ENCODE measurements at regions not wholly inside any gene's neighbourhood (a gene's known extent, or its start where the extent isn't known, plus 50 kb on each side); places are given as distances from the start of the nearest gene placed in this dataset.

- no peak overlapping the region for H3K4me3 ChIP-seq
- ATAC-seq (no peak), DNase-seq (no peak)
- intact Hi-C loops (cut with DNase I): no loop called here
- no peaks in the 10 kb centered on the region for H3K27me3 ChIP-seq (ENCODE audit: insufficient read depth in 3 of 3, low read length in 2 of 3)
- TF ChIP-seq, protein P1, sequence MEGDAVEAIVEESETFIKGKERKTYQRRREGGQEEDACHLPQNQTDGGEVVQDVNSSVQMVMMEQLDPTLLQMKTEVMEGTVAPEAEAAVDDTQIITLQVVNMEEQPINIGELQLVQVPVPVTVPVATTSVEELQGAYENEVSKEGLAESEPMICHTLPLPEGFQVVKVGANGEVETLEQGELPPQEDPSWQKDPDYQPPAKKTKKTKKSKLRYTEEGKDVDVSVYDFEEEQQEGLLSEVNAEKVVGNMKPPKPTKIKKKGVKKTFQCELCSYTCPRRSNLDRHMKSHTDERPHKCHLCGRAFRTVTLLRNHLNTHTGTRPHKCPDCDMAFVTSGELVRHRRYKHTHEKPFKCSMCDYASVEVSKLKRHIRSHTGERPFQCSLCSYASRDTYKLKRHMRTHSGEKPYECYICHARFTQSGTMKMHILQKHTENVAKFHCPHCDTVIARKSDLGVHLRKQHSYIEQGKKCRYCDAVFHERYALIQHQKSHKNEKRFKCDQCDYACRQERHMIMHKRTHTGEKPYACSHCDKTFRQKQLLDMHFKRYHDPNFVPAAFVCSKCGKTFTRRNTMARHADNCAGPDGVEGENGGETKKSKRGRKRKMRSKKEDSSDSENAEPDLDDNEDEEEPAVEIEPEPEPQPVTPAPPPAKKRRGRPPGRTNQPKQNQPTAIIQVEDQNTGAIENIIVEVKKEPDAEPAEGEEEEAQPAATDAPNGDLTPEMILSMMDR (IDR thresholded peaks at IDR 0.05): no peak
- 72 to 76% (median 74%) methylated on average over 7 of the region's 7 CpGs for WGBS, 3 donors
- no peaks in the 10 kb centered on the region for H3K9me3 ChIP-seq
- peaks cover 16% of the 10 kb centered on the region for H3K4me1 ChIP-seq
- no peaks in the 10 kb centered on the region for H3K36me3 ChIP-seq (ENCODE audit: insufficient read depth in 1 of 2, low read depth in 1 of 2)
- H3K27ac ChIP-seq: no peak overlapping the region
Measured at GRCh38 chr2:120953066-120953756, 217.5 kb downstream of the GLI2 start.

DNA sequence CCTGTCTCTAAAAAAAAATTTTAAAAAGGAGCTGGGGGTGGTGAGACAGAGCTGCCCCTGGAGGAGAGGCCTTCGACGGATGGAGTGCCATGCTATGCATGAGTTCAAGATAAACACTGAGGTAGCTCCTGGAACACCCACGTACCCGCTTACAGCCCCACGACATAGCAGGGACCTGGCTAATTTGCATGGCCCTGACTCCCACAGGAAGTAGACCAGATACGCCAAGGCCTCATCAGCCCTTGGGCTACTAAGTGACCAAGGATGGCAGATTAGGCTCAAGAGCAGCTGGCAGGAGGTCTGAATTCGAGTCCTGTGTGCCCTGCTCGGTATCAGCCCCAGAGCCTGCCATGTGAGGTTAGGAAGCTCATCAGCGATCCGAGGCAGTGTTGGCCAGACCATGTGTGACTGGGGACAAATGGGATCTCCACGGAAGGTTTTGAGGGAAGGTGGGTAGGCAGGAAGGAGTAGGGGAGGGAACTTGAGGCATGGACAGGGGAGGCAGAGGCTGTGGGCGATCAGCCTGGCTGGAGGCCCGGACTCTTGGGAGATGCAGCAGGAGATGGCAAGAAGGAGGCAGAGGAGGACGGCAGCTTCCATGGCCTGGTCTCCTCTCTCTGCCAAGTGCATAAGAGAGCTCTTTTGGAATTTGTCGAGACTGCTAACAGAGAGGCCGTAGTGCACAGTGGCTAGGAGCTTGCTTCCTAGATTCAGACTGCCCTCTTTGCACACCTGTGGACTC is 218.3 kb downstream of the GLI2 start:
- intact Hi-C loops (cut with DNase I): no loop called here
- Histone ChIP-seq H3K36me3 (ENCODE audit: insufficient read depth in 1 of 2, low read depth in 1 of 2) (no peaks in the 10 kb centered on the region), H3K27me3 (ENCODE audit: insufficient read depth in 3 of 3, low read length in 2 of 3) (no peaks in the 10 kb centered on the region), H3K27ac (no peak overlapping the region), H3K4me1 (peaks cover 9% of the 10 kb centered on the region), H3K9me3 (no peaks in the 10 kb centered on the region), H3K4me3 (no peak overlapping the region)
- DNase-seq (no peak), ATAC-seq (no peak)
- 90 to 91% (median 91%) methylated on average over 15 to 16 of the region's 16 CpGs for WGBS, 3 donors
- TF ChIP-seq, protein P1 (IDR thresholded peaks at IDR 0.05): no peak

DNA sequence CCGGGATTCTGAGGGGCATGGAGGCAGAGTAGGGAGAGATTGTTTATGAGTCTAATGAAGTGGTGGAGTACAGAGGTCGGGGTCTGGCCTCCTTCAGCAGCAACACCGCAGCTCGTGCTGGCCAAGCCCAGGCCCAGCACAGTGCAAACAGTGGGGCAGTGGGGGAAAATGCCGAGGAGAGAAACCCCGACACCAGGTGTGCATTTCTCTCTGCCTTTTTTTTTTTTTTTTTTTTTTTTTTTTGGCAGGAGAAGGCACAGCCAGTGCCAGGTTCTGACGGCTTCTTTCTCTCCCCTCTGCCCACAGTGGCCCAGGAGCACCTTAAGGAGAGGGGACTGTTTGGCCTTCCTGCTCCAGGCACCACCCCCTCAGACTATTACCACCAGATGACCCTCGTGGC is 219.3 kb downstream of the GLI2 start:
- Histone ChIP-seq H3K36me3 (ENCODE audit: insufficient read depth in 1 of 2, low read depth in 1 of 2) (no peaks in the 10 kb centered on the region), H3K27me3 (ENCODE audit: insufficient read depth in 3 of 3, low read length in 2 of 3) (no peaks in the 10 kb centered on the region), H3K4me3 (no peak overlapping the region), H3K9me3 (no peaks in the 10 kb centered on the region), H3K27ac (no peak overlapping the region), H3K4me1 (peaks cover 3% of the 10 kb centered on the region)
- DNase-seq (no peak), ATAC-seq (no peak)
- TF ChIP-seq, protein P1 (IDR thresholded peaks at IDR 0.05): no peak
- intact Hi-C loops (cut with DNase I): no loop called here
- WGBS, 3 donors: 81 to 87% (median 82%) methylated on average over 8 of the region's 8 CpGs

DNA sequence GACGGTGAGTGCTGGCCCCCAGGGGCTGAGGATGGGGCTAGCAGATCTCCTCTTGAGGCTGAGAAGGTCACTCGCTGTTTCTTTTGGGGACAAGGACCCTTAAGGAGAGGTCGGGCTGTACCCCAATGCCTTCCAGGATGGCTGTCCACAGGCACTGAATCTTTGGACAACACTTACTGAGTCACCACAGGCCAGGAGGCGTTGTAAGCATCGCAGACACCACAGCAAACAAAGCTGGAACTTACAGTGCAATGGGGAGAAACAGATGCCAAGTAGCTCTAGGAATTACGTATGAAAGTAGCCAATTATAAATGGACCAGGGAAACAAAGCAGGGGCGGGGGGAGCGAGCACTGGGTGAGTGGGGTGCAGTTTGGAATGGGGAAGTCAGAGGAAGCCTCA is 219.8 kb downstream of the GLI2 start:
- WGBS, 3 donors: 80 to 84% (median 84%) methylated on average over 8 of the region's 8 CpGs
- no peak overlapping the region for H3K4me3 ChIP-seq
- H3K36me3 ChIP-seq (ENCODE audit: insufficient read depth in 1 of 2, low read depth in 1 of 2): no peaks in the 10 kb centered on the region
- TF ChIP-seq, protein P1 (IDR thresholded peaks at IDR 0.05): no peak
- H3K4me1 ChIP-seq: peaks cover 3% of the 10 kb centered on the region
- no peaks in the 10 kb centered on the region for H3K9me3 ChIP-seq
- intact Hi-C loops (cut with DNase I): no loop called here
- H3K27ac ChIP-seq: no peak overlapping the region
- ATAC-seq (no peak), DNase-seq (no peak)
- no peaks in the 10 kb centered on the region for H3K27me3 ChIP-seq (ENCODE audit: insufficient read depth in 3 of 3, low read length in 2 of 3)

Data from psoas muscle (tissue), 7 donors.